Thyroid gland (tissue), 4 donors: ENCODE measurements at regions not wholly inside any gene's neighbourhood (a gene's known extent, or its start where the extent isn't known, plus 50 kb on each side); places are given as distances from the start of the nearest gene placed in this dataset.

Experiments
- CTCF ChIP-seq, 6 experiments: fragments of 200-600 bp in 3 of 6; fragments of 450-650 bp in 3 of 6; sonication (generic) in 3 of 6; IDR thresholded peaks; one replicate each; pipeline ENCODE4 v1.5.1; 2016 to 2019; ENCODE audit warnings: antibody characterized with exemption in 6 of 6, mild to moderate bottlenecking in 2 of 6, inconsistent platforms in 1 of 6, moderate library complexity in 1 of 6
- POLR2A ChIP-seq, 2 donors: fragments of 450-650 bp; IDR thresholded peaks; one replicate each; pipeline ENCODE4 v1.6.1; 2017; ENCODE audit warnings: antibody characterized with exemption in 2 of 2, mild to moderate bottlenecking in 2 of 2, moderate library complexity in 1 of 2

GRCh38 chr6:109262261-109262660 lies 120.0 kb downstream of the CD164 start:
- TF ChIP-seq CTCF (IDR thresholded peaks at IDR 0.05) (no peak), POLR2A (IDR thresholded peaks at IDR 0.05) (no peak)
